B cell (primary cell): ENCODE measurements at regions not wholly inside any gene's neighbourhood (a gene's known extent, or its start where the extent isn't known, plus 50 kb on each side); places are given as distances from the start of the nearest gene placed in this dataset.

Experiments used
- ATAC-seq: fragments of 200-7000 bp; cut with Tn5 transposase; one replicate; pipeline ENCODE4 v1.10.0; 2021; ENCODE audit warnings: low read depth, mild to moderate bottlenecking, moderate number of reproducible peaks, moderate library complexity
- CTCF ChIA-PET: fragments of 350-600 bp; sonication (Branson Sonifier 250); formaldehyde crosslinking; loops from one replicate; lab custom pipeline; 2021; ENCODE audit warnings: antibody characterized with exemption, inconsistent platforms; lab: Charles Lee
- POLR2A ChIA-PET: fragments of 350-600 bp; sonication (Branson Sonifier 250); formaldehyde crosslinking; loops from one replicate; lab custom pipeline; 2021; ENCODE audit warnings: antibody characterized with exemption; lab: Charles Lee
- DNase-seq: peaks from one replicate; pipeline ENCODE4 v3.0.0; 2013
- H2AFZ ChIP-seq: 2 replicates; pipeline ENCODE4 v1.6.1; 2012; ENCODE audit warnings: mild to moderate bottlenecking, low read depth, low read length; ENCODE audit not compliant: insufficient read depth, poor library complexity, severe bottlenecking
- H3K27ac ChIP-seq, 2 donors: 1 replicate in 1 of 2; 2 replicates in 1 of 2; pipeline ENCODE4 v1.5.1; 2012 to 2013; ENCODE audit warnings: low read length in 2 of 2, mild to moderate bottlenecking in 2 of 2, moderate library complexity in 1 of 2
- H3K27me3 ChIP-seq, 4 experiments: fragments of 200-600 bp in 1 of 4; sonication (generic) in 1 of 4; replicated peaks in 1 of 4; 1 replicate in 2 of 4; 2 replicates in 2 of 4; pipeline versions ENCODE4 v1.6.1 to v1.7.0; 2013 to 2016; ENCODE audit warnings: low read length in 3 of 4, mild to moderate bottlenecking in 2 of 4, mixed read lengths in 1 of 4, moderate library complexity in 1 of 4; ENCODE audit not compliant: insufficient read depth in 4 of 4, control insufficient read depth in 3 of 4; ENCODE audit errors: control extremely low read depth in 1 of 4
- H3K36me3 ChIP-seq, 2 experiments: replicated peaks in 1 of 2; 1 replicate in 1 of 2; 2 replicates in 1 of 2; pipeline versions ENCODE4 v1.6.1 to v1.7.1; 2013; ENCODE audit warnings: low read length in 1 of 2; ENCODE audit not compliant: insufficient read depth in 2 of 2, control insufficient read depth in 1 of 2; ENCODE audit errors: control extremely low read depth in 1 of 2, extremely low read depth in 1 of 2
- H3K4me1 ChIP-seq, 2 donors: fragments of 200-600 bp in 1 of 2; sonication (generic) in 1 of 2; 1 replicate in 1 of 2; 2 replicates in 1 of 2; pipeline versions ENCODE4 v1.5.1 to v1.6.1; 2013 to 2017; ENCODE audit warnings: low read length in 2 of 2; ENCODE audit not compliant: control insufficient read depth in 2 of 2, insufficient read depth in 2 of 2
- H3K4me2 ChIP-seq: replicated peaks from 2 replicates; pipeline ENCODE3; 2012; ENCODE audit warnings: mild to moderate bottlenecking, low read depth, low read length; ENCODE audit not compliant: poor library complexity, severe bottlenecking
- H3K4me3 ChIP-seq, 5 experiments: fragments of 200-600 bp in 1 of 5; sonication (generic) in 1 of 5; 1 replicate in 3 of 5; 2 replicates in 2 of 5; pipeline versions ENCODE4 v1.5.1 to v1.7.0; 2011 to 2016; ENCODE audit warnings: low read length in 4 of 5, mild to moderate bottlenecking in 4 of 5, low read depth in 2 of 5, control low read depth in 1 of 5, moderate library complexity in 1 of 5; ENCODE audit not compliant: insufficient read depth in 1 of 5; ENCODE audit errors: control extremely low read depth in 1 of 5, extremely low read depth in 1 of 5
- H3K79me2 ChIP-seq: fragments of 200-600 bp; sonication (generic); one replicate; pipeline ENCODE4 v1.6.0; 2016; ENCODE audit warnings: low read length; ENCODE audit not compliant: control insufficient read depth, insufficient read depth
- H3K9ac ChIP-seq: fragments of 200-600 bp; sonication (generic); 2 replicates; pipeline ENCODE4 v1.6.1; 2017; ENCODE audit warnings: mild to moderate bottlenecking, low read length, moderate library complexity
- H3K9me3 ChIP-seq, 3 donors: one replicate each; pipeline versions ENCODE4 v1.6.1 to v1.7.1; 2013; ENCODE audit warnings: low read length in 2 of 3; ENCODE audit not compliant: control insufficient read depth in 2 of 3, insufficient read depth in 1 of 3; ENCODE audit errors: control extremely low read depth in 1 of 3
- H4K20me1 ChIP-seq: 2 replicates; pipeline ENCODE4 v1.6.0; 2012; ENCODE audit warnings: mild to moderate bottlenecking, low read length; ENCODE audit not compliant: insufficient read depth, control insufficient read depth, poor library complexity, severe bottlenecking
- H3K27ac Mint-ChIP-seq: one replicate; pipeline ENCODE4 v1.8.0; 2021; ENCODE audit warnings: mixed read lengths
- H3K27me3 Mint-ChIP-seq: one replicate; pipeline ENCODE4 v1.8.0; 2021; ENCODE audit warnings: mixed read lengths
- H3K4me1 Mint-ChIP-seq: one replicate; pipeline ENCODE4 v1.8.0; 2021; ENCODE audit warnings: mixed read lengths
- H3K4me3 Mint-ChIP-seq: one replicate; pipeline ENCODE4 v1.8.0; 2021; ENCODE audit warnings: mixed read lengths
- H3K9me3 Mint-ChIP-seq: one replicate; pipeline ENCODE4 v1.8.0; 2022; ENCODE audit warnings: mixed read lengths; ENCODE audit not compliant: insufficient read depth
- EZH2 ChIP-seq: IDR thresholded peaks from 2 replicates; pipeline ENCODE4 v1.6.1; 2012; ENCODE audit warnings: borderline replicate concordance, low read depth, mild to moderate bottlenecking, moderate library complexity, low read length; ENCODE audit not compliant: insufficient read depth, poor library complexity, severe bottlenecking
- WGBS: methylation state at CpG from one replicate; pipeline ENCODE4 v1.1.5; 2013; ENCODE audit warnings: missing lambda C conversion rate; ENCODE audit not compliant: insufficient coverage; 5-methylcytosine and 5-hydroxymethylcytosine counted together
- intact Hi-C: fragments of 100-400 bp; cut with micrococcal nuclease; formaldehyde crosslinking; loops from one replicate; pipeline ENCODE4 v1.10.0; 2022
- TF ChIP-seq, protein P1 (sequence below): fragments of 200-600 bp; IDR thresholded peaks from one replicate; pipeline ENCODE4 v1.8.0; 2022; ENCODE audit warnings: antibody characterized with exemption, mild to moderate bottlenecking

DNA sequence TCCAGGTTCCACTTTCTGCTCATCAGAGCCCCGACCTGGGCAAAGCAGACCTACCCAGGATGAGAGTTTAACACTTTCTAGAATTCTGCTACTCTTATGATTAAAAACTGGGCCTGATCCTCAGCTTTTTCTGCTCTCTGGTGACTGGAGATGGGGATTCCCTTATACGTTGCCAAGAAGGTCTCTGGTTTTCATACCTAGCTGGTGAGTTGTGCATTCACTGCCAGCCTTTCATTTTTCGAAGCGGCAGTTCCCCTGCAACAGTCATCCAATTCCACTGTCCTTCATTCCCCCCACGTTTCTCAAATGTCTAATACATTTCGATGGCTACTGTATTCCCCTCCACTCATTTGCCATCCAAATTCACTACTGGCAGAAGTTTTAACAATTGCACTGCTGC is 135.3 kb downstream of the ADSS2 start:
- Mint-ChIP-seq H3K4me3 (no peak overlapping the region), H3K9me3 (no peaks in the 10 kb centered on the region), H3K4me1 (peaks cover 21% of the 10 kb centered on the region), H3K27ac (no peak overlapping the region), H3K27me3 (no peaks in the 10 kb centered on the region)
- H3K4me2 ChIP-seq = no peak overlapping the region
- TF ChIP-seq, protein P1, sequence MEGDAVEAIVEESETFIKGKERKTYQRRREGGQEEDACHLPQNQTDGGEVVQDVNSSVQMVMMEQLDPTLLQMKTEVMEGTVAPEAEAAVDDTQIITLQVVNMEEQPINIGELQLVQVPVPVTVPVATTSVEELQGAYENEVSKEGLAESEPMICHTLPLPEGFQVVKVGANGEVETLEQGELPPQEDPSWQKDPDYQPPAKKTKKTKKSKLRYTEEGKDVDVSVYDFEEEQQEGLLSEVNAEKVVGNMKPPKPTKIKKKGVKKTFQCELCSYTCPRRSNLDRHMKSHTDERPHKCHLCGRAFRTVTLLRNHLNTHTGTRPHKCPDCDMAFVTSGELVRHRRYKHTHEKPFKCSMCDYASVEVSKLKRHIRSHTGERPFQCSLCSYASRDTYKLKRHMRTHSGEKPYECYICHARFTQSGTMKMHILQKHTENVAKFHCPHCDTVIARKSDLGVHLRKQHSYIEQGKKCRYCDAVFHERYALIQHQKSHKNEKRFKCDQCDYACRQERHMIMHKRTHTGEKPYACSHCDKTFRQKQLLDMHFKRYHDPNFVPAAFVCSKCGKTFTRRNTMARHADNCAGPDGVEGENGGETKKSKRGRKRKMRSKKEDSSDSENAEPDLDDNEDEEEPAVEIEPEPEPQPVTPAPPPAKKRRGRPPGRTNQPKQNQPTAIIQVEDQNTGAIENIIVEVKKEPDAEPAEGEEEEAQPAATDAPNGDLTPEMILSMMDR = no peak
- TF ChIP-seq EZH2 = no peak
- H2AFZ ChIP-seq = no peak overlapping the region
- no peak overlapping the region for H3K4me3 ChIP-seq
- 97% methylated on average over 5 of the region's 6 CpGs for WGBS
- DNase-seq (no peak), ATAC-seq (no peak)
- no peaks in the 10 kb centered on the region for H3K79me2 ChIP-seq
- no peaks in the 10 kb centered on the region for H4K20me1 ChIP-seq
- peaks cover 12 to 15% of the 10 kb centered on the region in 2 donors for H3K4me1 ChIP-seq
- H3K36me3 ChIP-seq = no peaks in the 10 kb centered on the region
- no peaks in the 10 kb centered on the region for H3K9me3 ChIP-seq
- ChIA-PET CTCF (no interaction called here), POLR2A (no interaction called here)
- intact Hi-C loops = no loop called here
- H3K27me3 ChIP-seq = no peaks in the 10 kb centered on the region
- no peak overlapping the region for H3K9ac ChIP-seq
- H3K27ac ChIP-seq = no peak overlapping the region

DNA sequence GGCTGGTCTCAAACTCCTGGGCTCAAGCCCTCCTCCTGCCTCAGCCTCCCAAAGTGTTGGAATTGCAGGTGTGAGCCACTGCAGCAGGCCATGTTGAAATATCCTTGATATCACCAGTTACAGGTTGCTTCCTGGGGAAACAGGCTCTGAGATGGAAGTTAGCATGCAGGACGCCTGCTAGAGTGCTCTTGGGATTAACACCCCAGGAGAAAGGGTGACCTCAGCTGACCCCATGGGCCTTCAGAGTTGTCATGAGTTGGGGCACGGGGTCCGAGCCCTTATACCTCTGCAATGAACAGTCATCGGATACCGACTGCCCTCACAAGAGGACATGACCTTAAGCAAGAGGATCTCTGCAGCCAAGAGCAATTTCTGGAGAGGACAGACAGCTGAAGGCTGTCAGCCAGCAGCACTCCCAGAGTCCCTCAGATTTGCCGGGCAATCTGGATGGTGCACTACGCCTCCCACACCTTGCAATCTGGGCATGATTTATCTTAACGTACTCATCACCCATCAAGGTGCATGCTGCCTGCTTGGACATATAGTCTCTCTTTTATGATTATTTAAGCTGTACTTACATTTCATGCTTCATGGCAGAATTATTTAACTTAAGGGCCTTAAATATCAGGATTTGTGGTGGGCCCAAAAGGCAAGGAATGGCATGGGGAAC is 134.6 kb downstream of the ADSS2 start:
- intact Hi-C loops = no loop called here
- Histone ChIP-seq H2AFZ (no peak overlapping the region), H3K36me3 (no peaks in the 10 kb centered on the region), H4K20me1 (no peaks in the 10 kb centered on the region), H3K27ac (no peak overlapping the region), H3K79me2 (peaks cover under 1% of the 10 kb centered on the region), H3K4me2 (no peak overlapping the region), H3K4me1 (peaks cover 12 to 15% of the 10 kb centered on the region in 2 donors), H3K27me3 (no peaks in the 10 kb centered on the region), H3K9ac (no peak overlapping the region), H3K4me3 (no peak overlapping the region), H3K9me3 (no peaks in the 10 kb centered on the region)
- no peak overlapping the region for H3K27ac Mint-ChIP-seq
- peaks cover 25% of the 10 kb centered on the region for H3K4me1 Mint-ChIP-seq
- POLR2A ChIA-PET = no interaction called here
- DNase-seq (no peak), ATAC-seq (no peak)
- 83% methylated on average over 7 of the region's 8 CpGs for WGBS
- H3K4me3 Mint-ChIP-seq = no peak overlapping the region
- CTCF ChIA-PET = no interaction called here
- no peak for TF ChIP-seq EZH2
- TF ChIP-seq, protein P1 = no peak
- no peaks in the 10 kb centered on the region for H3K9me3 Mint-ChIP-seq
- H3K27me3 Mint-ChIP-seq = no peaks in the 10 kb centered on the region
